ENCODE measurements at regions not wholly inside any gene's neighbourhood (a gene's known extent, or its start where the extent isn't known, plus 50 kb on each side); places are given as distances from the start of the nearest gene placed in this dataset.

DNA sequence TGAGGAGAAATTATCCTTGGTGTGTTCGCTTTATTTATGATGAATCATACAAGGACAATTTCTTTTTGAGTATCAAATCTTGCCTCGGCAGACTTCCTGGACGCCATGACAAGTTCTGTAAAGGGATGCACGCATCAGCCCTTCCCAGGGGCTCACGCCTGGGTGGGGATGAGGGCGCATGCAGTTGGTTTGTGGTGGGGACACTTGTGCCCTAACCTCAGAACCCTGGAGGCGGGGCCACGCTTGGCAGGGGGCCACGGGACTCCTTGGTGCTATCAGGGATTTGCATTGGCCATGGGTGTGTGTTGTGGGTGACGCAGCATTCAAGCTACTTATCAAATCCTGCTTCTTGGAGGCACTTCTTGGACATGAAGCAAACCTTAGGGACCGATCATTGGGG is 143.8 kb upstream of the RTL1 start:
- intact Hi-C loops (cut with DNase I): no loop called here
- Histone ChIP-seq H3K36me3 (no peaks in the 10 kb centered on the region), H3K27me3 (ENCODE audit: low read depth) (peaks cover 7% of the 10 kb centered on the region), H3K27ac (no peak overlapping the region), H3K9me3 (no peaks in the 10 kb centered on the region), H3K4me1 (no peaks in the 10 kb centered on the region), H3K4me3 (no peak overlapping the region)
- DNase-seq (no peak), ATAC-seq (no peak)
- no peak for TF ChIP-seq CTCF (IDR thresholded peaks at IDR 0.05)

DNA sequence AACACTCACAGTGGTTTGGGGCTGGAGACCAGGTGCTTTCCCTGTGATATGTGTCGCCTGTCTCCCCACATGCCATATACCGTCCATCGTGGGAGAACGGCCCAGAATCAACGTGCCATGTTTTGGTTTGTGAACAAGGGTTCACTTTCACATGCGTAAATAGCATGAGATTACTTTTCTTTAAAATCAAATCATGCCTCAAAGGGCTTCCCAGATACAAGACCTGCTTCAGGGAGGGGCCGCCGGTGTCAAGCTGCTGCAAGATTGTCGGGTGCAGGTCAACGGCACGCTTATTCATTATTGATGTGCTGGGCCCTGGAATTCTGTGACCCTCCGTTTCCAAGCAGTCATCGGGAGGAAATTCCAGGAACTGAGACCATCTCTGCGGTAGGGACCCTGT is 145.2 kb upstream of the RTL1 start:
- no peaks in the 10 kb centered on the region for H3K36me3 ChIP-seq
- H3K4me3 ChIP-seq: no peak overlapping the region
- H3K9me3 ChIP-seq: no peaks in the 10 kb centered on the region
- no peaks in the 10 kb centered on the region for H3K4me1 ChIP-seq
- H3K27me3 ChIP-seq (ENCODE audit: low read depth): peaks cover 7% of the 10 kb centered on the region
- intact Hi-C loops (cut with DNase I): no loop called here
- H3K27ac ChIP-seq: no peak overlapping the region
- ATAC-seq (no peak), DNase-seq (no peak)
- TF ChIP-seq CTCF (IDR thresholded peaks at IDR 0.05): no peak

DNA sequence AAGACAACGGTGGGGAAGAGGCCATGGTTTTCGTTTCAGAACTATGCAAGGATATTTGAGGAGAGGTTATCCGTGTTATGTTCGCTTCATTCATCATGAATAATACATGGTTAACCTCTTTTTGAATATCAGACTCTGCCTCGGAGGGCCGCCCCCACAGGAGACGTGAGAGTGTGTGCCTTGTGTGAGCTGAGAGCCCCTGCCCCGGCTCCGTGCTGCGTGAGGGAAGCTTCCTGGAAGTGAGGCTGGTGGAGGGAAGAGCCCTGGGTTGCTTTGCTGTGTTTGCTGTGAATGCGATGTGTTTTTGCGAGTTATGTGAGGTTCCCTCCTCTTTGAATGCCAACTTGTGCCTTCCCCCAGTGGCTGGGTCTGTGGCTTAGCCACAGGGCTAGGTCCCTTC is 146.0 kb upstream of the RTL1 start:
- no peak for TF ChIP-seq CTCF (IDR thresholded peaks at IDR 0.05)
- Histone ChIP-seq H3K4me3 (no peak overlapping the region), H3K9me3 (no peaks in the 10 kb centered on the region), H3K36me3 (no peaks in the 10 kb centered on the region), H3K4me1 (no peaks in the 10 kb centered on the region), H3K27ac (no peak overlapping the region), H3K27me3 (ENCODE audit: low read depth) (peaks cover 7% of the 10 kb centered on the region)
- intact Hi-C loops (cut with DNase I): no loop called here
- ATAC-seq: no peak
- no peak for DNase-seq

- no peaks in the 10 kb centered on the region for H3K36me3 ChIP-seq
- DNase-seq (no peak), ATAC-seq (no peak)
- H3K4me3 ChIP-seq: no peak overlapping the region
- no peaks in the 10 kb centered on the region for H3K4me1 ChIP-seq
- intact Hi-C loops (cut with DNase I): no loop called here
- H3K27ac ChIP-seq: no peak overlapping the region
- TF ChIP-seq CTCF (IDR thresholded peaks at IDR 0.05): no peak
- H3K9me3 ChIP-seq: no peaks in the 10 kb centered on the region
- peaks cover 7% of the 10 kb centered on the region for H3K27me3 ChIP-seq (ENCODE audit: low read depth)
These were observed 146.4 kb upstream of the RTL1 start for GRCh38 chr14:101049942-101050341.

DNA sequence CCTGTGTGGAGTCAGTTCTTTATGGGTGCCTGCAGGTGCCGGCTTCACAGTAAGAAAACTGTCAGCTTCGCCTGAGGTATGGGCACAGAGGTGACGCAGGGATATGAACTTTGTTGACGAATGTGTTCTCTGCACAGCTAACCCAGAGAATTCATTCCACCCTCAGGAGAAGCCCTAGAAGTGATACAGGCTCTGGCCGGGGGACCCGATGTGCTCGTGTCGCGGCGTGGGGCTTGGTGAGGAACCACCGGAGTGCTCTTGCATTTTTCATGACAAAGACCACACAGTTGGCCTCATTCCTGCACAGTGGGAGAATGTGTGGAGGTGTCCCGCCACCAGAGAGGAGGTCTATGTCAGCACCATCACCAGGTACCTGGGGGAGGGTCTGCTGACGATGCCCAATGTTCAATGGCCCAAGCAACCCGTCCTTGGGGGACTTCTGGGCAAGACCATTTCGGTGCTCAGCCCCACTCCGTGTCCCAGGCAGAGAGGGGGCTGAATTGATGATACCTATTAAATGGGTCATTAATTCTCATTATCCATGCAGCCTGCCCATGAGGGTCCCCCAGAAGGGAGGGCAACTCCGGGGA is 147.5 kb upstream of the RTL1 start:
- Histone ChIP-seq H3K4me3 (no peak overlapping the region), H3K9me3 (no peaks in the 10 kb centered on the region), H3K36me3 (no peaks in the 10 kb centered on the region), H3K4me1 (no peaks in the 10 kb centered on the region), H3K27ac (no peak overlapping the region), H3K27me3 (ENCODE audit: low read depth) (peaks cover 7% of the 10 kb centered on the region)
- intact Hi-C loops (cut with DNase I): no loop called here
- no peak for TF ChIP-seq CTCF (IDR thresholded peaks at IDR 0.05)
- DNase-seq (no peak), ATAC-seq (no peak)

DNA sequence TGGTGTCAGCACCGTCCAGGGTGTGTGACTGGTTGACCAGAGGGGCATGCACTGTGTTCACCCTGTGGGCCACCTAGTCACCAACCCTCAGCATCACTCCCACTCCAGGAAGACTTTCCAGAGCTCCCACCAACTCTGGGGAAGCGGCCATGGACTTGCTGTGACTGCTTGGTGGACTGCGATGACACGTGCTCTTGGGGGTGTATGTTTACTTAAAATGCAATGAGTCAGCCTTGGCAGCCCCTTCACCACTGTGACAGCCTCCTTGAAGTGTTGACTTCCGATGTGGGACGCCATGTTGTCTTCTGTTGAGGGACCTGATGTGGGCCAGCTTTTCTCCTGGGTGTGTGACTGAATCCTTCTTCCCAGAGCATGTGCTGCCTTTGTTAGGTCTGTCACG is 151.1 kb upstream of the RTL1 start:
- no peak for ATAC-seq
- Histone ChIP-seq H3K27me3 (ENCODE audit: low read depth) (peaks cover 9% of the 10 kb centered on the region), H3K9me3 (no peaks in the 10 kb centered on the region), H3K4me1 (no peaks in the 10 kb centered on the region), H3K4me3 (no peak overlapping the region), H3K27ac (no peak overlapping the region), H3K36me3 (no peaks in the 10 kb centered on the region)
- TF ChIP-seq CTCF (IDR thresholded peaks at IDR 0.05): no peak
- intact Hi-C loops (cut with DNase I): no loop called here
- no peak for DNase-seq

Measured in lower lobe of right lung (tissue), 2 donors.